T-helper 1 cell treated with Interleukin-12 subunit alpha and Interleukin-12 subunit beta and Interleukin-4 antibody, amounts not matched to agents 30 ng/mL and 1 ng/mL, for 36 hours (primary cell): ENCODE measurements at regions not wholly inside any gene's neighbourhood (a gene's known extent, or its start where the extent isn't known, plus 50 kb on each side); places are given as distances from the start of the nearest gene placed in this dataset.
"Not testable (repeated sequence)": the region's sequence is repeated elsewhere in the genome, so short reads cannot be mapped to it uniquely, and the experiment has no call there.

ENCODE experiments used
- intact Hi-C: fragments of 100-400 bp; cut with micrococcal nuclease; formaldehyde crosslinking; loops from one replicate; pipeline ENCODE4 v1.15.1; 2024

GRCh38 chr2:114018464-114018863 lies 128.6 kb downstream of the ACTR3 start:
- intact Hi-C loops: not testable (repeated sequence)

GRCh38 chr2:114020668-114021067 lies 130.8 kb downstream of the ACTR3 start:
- intact Hi-C loops: no loop called here

GRCh38 chr2:114022360-114023085 lies 132.6 kb downstream of the ACTR3 start:
- intact Hi-C loops: no loop called here

- intact Hi-C loops: no loop called here
These were observed 134.4 kb downstream of the ACTR3 start for GRCh38 chr2:114024326-114024725.

GRCh38 chr2:114025030-114025429 lies 135.1 kb downstream of the ACTR3 start:
- intact Hi-C loops: no loop called here

GRCh38 chr2:114027437-114027836 lies 137.5 kb downstream of the ACTR3 start:
- intact Hi-C loops: no loop called here

- intact Hi-C loops: no loop called here
These were observed 142.0 kb downstream of the ACTR3 start for GRCh38 chr2:114031605-114032505.

- intact Hi-C loops: no loop called here
These were observed 142.8 kb downstream of the ACTR3 start for GRCh38 chr2:114032705-114033104.

- intact Hi-C loops: no loop called here
These were observed 144.9 kb downstream of the ACTR3 start for GRCh38 chr2:114034742-114035141.

GRCh38 chr2:114038710-114039109 lies 148.8 kb downstream of the ACTR3 start:
- intact Hi-C loops: no loop called here

GRCh38 chr2:114039677-114040076 lies 149.8 kb downstream of the ACTR3 start:
- intact Hi-C loops: no loop called here

GRCh38 chr2:114040826-114041225 lies 150.9 kb downstream of the ACTR3 start:
- intact Hi-C loops: no loop called here

GRCh38 chr2:114044985-114045384 lies 155.1 kb downstream of the ACTR3 start:
- intact Hi-C loops: no loop called here

GRCh38 chr2:114046373-114046772 lies 156.5 kb downstream of the ACTR3 start:
- intact Hi-C loops: no loop called here

GRCh38 chr2:114046866-114047435 lies 157.1 kb downstream of the ACTR3 start:
- intact Hi-C loops: no loop called here

GRCh38 chr2:114049280-114049679 lies 159.4 kb downstream of the ACTR3 start:
- intact Hi-C loops: no loop called here

- intact Hi-C loops: no loop called here
These were observed 159.9 kb downstream of the ACTR3 start for GRCh38 chr2:114049826-114050225.

GRCh38 chr2:114056294-114057143 lies 166.6 kb downstream of the ACTR3 start:
- intact Hi-C loops: no loop called here

- intact Hi-C loops: no loop called here
These were observed 167.7 kb downstream of the ACTR3 start for GRCh38 chr2:114057638-114058037.

GRCh38 chr2:114061566-114062098 lies 171.7 kb downstream of the ACTR3 start:
- intact Hi-C loops: no loop called here

GRCh38 chr2:114063346-114063745 lies 173.5 kb downstream of the ACTR3 start:
- intact Hi-C loops: no loop called here
